ENCODE measurements at regions not wholly inside any gene's neighbourhood (a gene's known extent, or its start where the extent isn't known, plus 50 kb on each side); places are given as distances from the start of the nearest gene placed in this dataset.

DNA sequence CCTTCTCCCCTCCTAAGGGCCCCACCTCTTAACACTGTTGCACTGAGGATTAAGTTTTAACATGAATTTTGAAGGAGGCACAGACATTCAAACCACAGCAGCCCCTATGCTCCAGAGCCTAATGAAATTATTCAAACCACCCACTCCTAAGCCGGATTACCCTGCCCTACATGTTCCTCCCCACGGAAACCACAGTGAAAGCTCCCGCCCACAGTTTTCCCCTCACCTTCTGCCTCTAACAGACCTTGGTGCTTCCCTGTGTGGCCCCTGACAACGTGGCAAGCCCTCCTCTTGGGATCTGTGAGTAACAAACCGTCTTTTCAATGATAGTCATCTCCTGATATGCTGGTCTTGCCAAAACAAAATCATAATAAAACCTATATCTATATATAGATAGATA, 74.8 kb downstream of the RIN2 start:
- TF ChIP-seq, protein P1, sequence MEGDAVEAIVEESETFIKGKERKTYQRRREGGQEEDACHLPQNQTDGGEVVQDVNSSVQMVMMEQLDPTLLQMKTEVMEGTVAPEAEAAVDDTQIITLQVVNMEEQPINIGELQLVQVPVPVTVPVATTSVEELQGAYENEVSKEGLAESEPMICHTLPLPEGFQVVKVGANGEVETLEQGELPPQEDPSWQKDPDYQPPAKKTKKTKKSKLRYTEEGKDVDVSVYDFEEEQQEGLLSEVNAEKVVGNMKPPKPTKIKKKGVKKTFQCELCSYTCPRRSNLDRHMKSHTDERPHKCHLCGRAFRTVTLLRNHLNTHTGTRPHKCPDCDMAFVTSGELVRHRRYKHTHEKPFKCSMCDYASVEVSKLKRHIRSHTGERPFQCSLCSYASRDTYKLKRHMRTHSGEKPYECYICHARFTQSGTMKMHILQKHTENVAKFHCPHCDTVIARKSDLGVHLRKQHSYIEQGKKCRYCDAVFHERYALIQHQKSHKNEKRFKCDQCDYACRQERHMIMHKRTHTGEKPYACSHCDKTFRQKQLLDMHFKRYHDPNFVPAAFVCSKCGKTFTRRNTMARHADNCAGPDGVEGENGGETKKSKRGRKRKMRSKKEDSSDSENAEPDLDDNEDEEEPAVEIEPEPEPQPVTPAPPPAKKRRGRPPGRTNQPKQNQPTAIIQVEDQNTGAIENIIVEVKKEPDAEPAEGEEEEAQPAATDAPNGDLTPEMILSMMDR (conservative IDR thresholded peaks at IDR 0.05) = no peak
- TF ChIP-seq EZH2 (IDR thresholded peaks at IDR 0.05; ENCODE audit: low read depth) = no peak
